ENCODE measurements at regions not wholly inside any gene's neighbourhood (a gene's known extent, or its start where the extent isn't known, plus 50 kb on each side); places are given as distances from the start of the nearest gene placed in this dataset.

GRCh38 chr7:26051021-26051420 lies 101.0 kb upstream of the NFE2L3 start:
- peaks cover 5% of the 10 kb centered on the region for H3K36me3 Mint-ChIP-seq
- ChIA-PET POLR2A (no interaction called here), CTCF (interaction anchor here in 1 of 2 donors (1.2 kb wide), 1 partner anchor 8 kb away, joined by 3 read pairs; no protein-coding TSS in a partner anchor)
- H3K9me3 Mint-ChIP-seq: peaks cover 0 to 3% (median 2%) of the 10 kb centered on the region in 3 donors
- no peak overlapping the region for H3K4me3 Mint-ChIP-seq
- H3K4me3 ChIP-seq (ENCODE audit: control insufficient read depth in 1 of 2, extremely low read depth in 1 of 2, low read length in 1 of 2): no peak overlapping the region
- H3K36me3 ChIP-seq (ENCODE audit: control insufficient read depth in 2 of 2, extremely low read depth in 1 of 2, insufficient read depth in 1 of 2, low read length in 1 of 2): no peaks in the 10 kb centered on the region
- no peaks in the 10 kb centered on the region for H3K4me1 ChIP-seq (ENCODE audit: control insufficient read depth in 1 of 2, extremely low read depth in 1 of 2, insufficient read depth in 2 of 2, low read length in 2 of 2)
- no peak overlapping the region for H3K27ac Mint-ChIP-seq
- DNase-seq (no peak), ATAC-seq (replicated peaks in 1 of 4) (no peak)
- peaks cover 2% of the 10 kb centered on the region for H3K9me3 ChIP-seq
- H3K27me3 ChIP-seq (replicated peaks in 1 of 2; ENCODE audit: control insufficient read depth in 2 of 2, extremely low read depth in 1 of 2, insufficient read depth in 2 of 2, low read length in 1 of 2): peaks cover 0 to 4% of the 10 kb centered on the region in 2 experiments
- peaks cover 29 to 37% of the 10 kb centered on the region in 2 donors for H3K27me3 Mint-ChIP-seq
- H3K27ac ChIP-seq (ENCODE audit: low read length): no peak overlapping the region
- no peaks in the 10 kb centered on the region for H3K4me1 Mint-ChIP-seq

- ATAC-seq (replicated peaks in 1 of 4) (no peak), DNase-seq (no peak)
- Histone ChIP-seq H3K36me3 (ENCODE audit: control insufficient read depth in 2 of 2, extremely low read depth in 1 of 2, insufficient read depth in 1 of 2, low read length in 1 of 2) (no peaks in the 10 kb centered on the region), H3K27ac (ENCODE audit: low read length) (no peak overlapping the region), H3K4me3 (ENCODE audit: control insufficient read depth in 1 of 2, extremely low read depth in 1 of 2, low read length in 1 of 2) (no peak overlapping the region), H3K4me1 (ENCODE audit: control insufficient read depth in 1 of 2, extremely low read depth in 1 of 2, insufficient read depth in 2 of 2, low read length in 2 of 2) (no peaks in the 10 kb centered on the region), H3K27me3 (replicated peaks in 1 of 2; ENCODE audit: control insufficient read depth in 2 of 2, extremely low read depth in 1 of 2, insufficient read depth in 2 of 2, low read length in 1 of 2) (peaks cover 0 to 9% of the 10 kb centered on the region in 2 experiments), H3K9me3 (peaks cover 2% of the 10 kb centered on the region)
- ChIA-PET CTCF (no interaction called here), POLR2A (no interaction called here)
- Mint-ChIP-seq H3K4me1 (no peaks in the 10 kb centered on the region), H3K36me3 (peaks cover 5% of the 10 kb centered on the region), H3K4me3 (no peak overlapping the region), H3K27ac (no peak overlapping the region), H3K9me3 (peaks cover 0 to 3% (median 2%) of the 10 kb centered on the region in 3 donors), H3K27me3 (peaks cover 37 to 44% of the 10 kb centered on the region in 2 donors)
Measured at GRCh38 chr7:26052706-26053105, 99.3 kb upstream of the NFE2L3 start.

GRCh38 chr7:26054386-26054785 lies 97.6 kb upstream of the NFE2L3 start:
- Histone ChIP-seq H3K4me3 (ENCODE audit: control insufficient read depth in 1 of 2, extremely low read depth in 1 of 2, low read length in 1 of 2) (no peak overlapping the region), H3K27me3 (replicated peaks in 1 of 2; ENCODE audit: control insufficient read depth in 2 of 2, extremely low read depth in 1 of 2, insufficient read depth in 2 of 2, low read length in 1 of 2) (peaks cover 0 to 14% of the 10 kb centered on the region in 2 experiments), H3K27ac (ENCODE audit: low read length) (no peak overlapping the region), H3K36me3 (ENCODE audit: control insufficient read depth in 2 of 2, extremely low read depth in 1 of 2, insufficient read depth in 1 of 2, low read length in 1 of 2) (no peaks in the 10 kb centered on the region), H3K4me1 (ENCODE audit: control insufficient read depth in 1 of 2, extremely low read depth in 1 of 2, insufficient read depth in 2 of 2, low read length in 2 of 2) (no peaks in the 10 kb centered on the region), H3K9me3 (peaks cover 2% of the 10 kb centered on the region)
- Mint-ChIP-seq H3K9me3 (peaks cover 0 to 3% (median 2%) of the 10 kb centered on the region in 3 donors), H3K4me3 (no peak overlapping the region), H3K27me3 (peaks cover 41 to 49% of the 10 kb centered on the region in 2 donors), H3K36me3 (peaks cover 5% of the 10 kb centered on the region), H3K27ac (no peak overlapping the region), H3K4me1 (no peaks in the 10 kb centered on the region)
- ChIA-PET CTCF (no interaction called here), POLR2A (interaction anchor here in 1 of 2 donors (0.6 kb wide), 1 partner anchor 45 kb away, joined by 13 read pairs; no protein-coding TSS in a partner anchor)
- no CpG with 5 or more reads among the region's 3 CpGs for WGBS (ENCODE audit: insufficient coverage)
- DNase-seq (no peak), ATAC-seq (replicated peaks in 1 of 4) (no peak)

GRCh38 chr7:26055241-26055640 lies 96.8 kb upstream of the NFE2L3 start:
- Mint-ChIP-seq H3K9me3 (peaks cover 0 to 3% (median 2%) of the 10 kb centered on the region in 3 donors), H3K4me1 (no peaks in the 10 kb centered on the region), H3K36me3 (peaks cover 5% of the 10 kb centered on the region), H3K27ac (no peak overlapping the region), H3K27me3 (peaks cover 41 to 45% of the 10 kb centered on the region in 2 donors), H3K4me3 (no peak overlapping the region)
- H3K9me3 ChIP-seq: peaks cover 2% of the 10 kb centered on the region
- 85% methylated on average over 2 of the region's 3 CpGs for WGBS (ENCODE audit: insufficient coverage)
- H3K27ac ChIP-seq (ENCODE audit: low read length): no peak overlapping the region
- ATAC-seq (replicated peaks in 1 of 4): no peak
- peaks cover 0 to 14% of the 10 kb centered on the region in 2 experiments for H3K27me3 ChIP-seq (replicated peaks in 1 of 2; ENCODE audit: control insufficient read depth in 2 of 2, extremely low read depth in 1 of 2, insufficient read depth in 2 of 2, low read length in 1 of 2)
- DNase-seq: no peak
- ChIA-PET CTCF (no interaction called here), POLR2A (interaction anchor here in 1 of 2 donors (0.5 kb wide), 1 partner anchor 140 kb away, joined by 4 read pairs; no protein-coding TSS in a partner anchor)
- no peaks in the 10 kb centered on the region for H3K4me1 ChIP-seq (ENCODE audit: control insufficient read depth in 1 of 2, extremely low read depth in 1 of 2, insufficient read depth in 2 of 2, low read length in 2 of 2)
- no peak overlapping the region for H3K4me3 ChIP-seq (ENCODE audit: control insufficient read depth in 1 of 2, extremely low read depth in 1 of 2, low read length in 1 of 2)
- H3K36me3 ChIP-seq (ENCODE audit: control insufficient read depth in 2 of 2, extremely low read depth in 1 of 2, insufficient read depth in 1 of 2, low read length in 1 of 2): no peaks in the 10 kb centered on the region

- Mint-ChIP-seq H3K36me3 (no peaks in the 10 kb centered on the region), H3K4me1 (peaks cover 2 to 8% (median 4%) of the 10 kb centered on the region in 3 donors), H3K27me3 (peaks cover 30 to 36% of the 10 kb centered on the region in 2 donors), H3K27ac (no peak overlapping the region), H3K9me3 (no peaks in the 10 kb centered on the region), H3K4me3 (no peak overlapping the region)
- no peaks in the 10 kb centered on the region for H3K36me3 ChIP-seq (ENCODE audit: control insufficient read depth in 2 of 2, extremely low read depth in 1 of 2, insufficient read depth in 1 of 2, low read length in 1 of 2)
- ChIA-PET POLR2A (no interaction called here), CTCF (interaction anchor here (0.6 to 2.4 kb wide), 5 partner anchors 153 to 304 kb away, joined by 3 to 10 read pairs (median 4); no protein-coding TSS in a partner anchor)
- H3K27me3 ChIP-seq (replicated peaks in 1 of 2; ENCODE audit: control insufficient read depth in 2 of 2, extremely low read depth in 1 of 2, insufficient read depth in 2 of 2, low read length in 1 of 2): peaks cover 0 to 18% of the 10 kb centered on the region in 2 experiments
- H3K4me1 ChIP-seq (ENCODE audit: control insufficient read depth in 1 of 2, extremely low read depth in 1 of 2, insufficient read depth in 2 of 2, low read length in 2 of 2): no peaks in the 10 kb centered on the region
- DNase-seq: no peak
- no peak for ATAC-seq (replicated peaks in 1 of 4)
- H3K4me3 ChIP-seq (ENCODE audit: control insufficient read depth in 1 of 2, extremely low read depth in 1 of 2, low read length in 1 of 2): no peak overlapping the region
- H3K9me3 ChIP-seq: no peaks in the 10 kb centered on the region
- H3K27ac ChIP-seq (ENCODE audit: low read length): no peak overlapping the region
- no CpG with 5 or more reads among the region's 6 CpGs for WGBS (ENCODE audit: insufficient coverage)
Measured at GRCh38 chr7:26060733-26061677, 91.0 kb upstream of the NFE2L3 start.

GRCh38 chr7:26061678-26062603 lies 90.1 kb upstream of the NFE2L3 start:
- ChIA-PET POLR2A (no interaction called here), CTCF (interaction anchor here (0.6 to 2.3 kb wide), 4 partner anchors 167 to 169 kb away, joined by 5 to 14 read pairs (median 8); no protein-coding TSS in a partner anchor)
- H3K36me3 ChIP-seq (ENCODE audit: control insufficient read depth in 2 of 2, extremely low read depth in 1 of 2, insufficient read depth in 1 of 2, low read length in 1 of 2): no peaks in the 10 kb centered on the region
- no peaks in the 10 kb centered on the region for H3K4me1 ChIP-seq (ENCODE audit: control insufficient read depth in 1 of 2, extremely low read depth in 1 of 2, insufficient read depth in 2 of 2, low read length in 2 of 2)
- WGBS (ENCODE audit: insufficient coverage): 77% methylated on average over 13 of the region's 20 CpGs
- peak; percentile 10 to 80 (median 57) for DNase-seq
- no peaks in the 10 kb centered on the region for H3K9me3 ChIP-seq
- Mint-ChIP-seq H3K27me3 (peaks cover 26 to 35% of the 10 kb centered on the region in 2 donors), H3K4me1 (peaks cover 2 to 8% (median 4%) of the 10 kb centered on the region in 3 donors), H3K9me3 (no peaks in the 10 kb centered on the region), H3K36me3 (no peaks in the 10 kb centered on the region), H3K4me3 (no peak overlapping the region), H3K27ac (no peak overlapping the region)
- H3K27me3 ChIP-seq (replicated peaks in 1 of 2; ENCODE audit: control insufficient read depth in 2 of 2, extremely low read depth in 1 of 2, insufficient read depth in 2 of 2, low read length in 1 of 2): peaks cover 0 to 17% of the 10 kb centered on the region in 2 experiments
- ATAC-seq (replicated peaks in 1 of 4): peak; percentile 75 to 84 (median 80)
- no peak overlapping the region for H3K4me3 ChIP-seq (ENCODE audit: control insufficient read depth in 1 of 2, extremely low read depth in 1 of 2, low read length in 1 of 2)
- no peak overlapping the region for H3K27ac ChIP-seq (ENCODE audit: low read length)
